SK-N-MC (cell line): ENCODE measurements at regions not wholly inside any gene's neighbourhood (a gene's known extent, or its start where the extent isn't known, plus 50 kb on each side); places are given as distances from the start of the nearest gene placed in this dataset.

ENCODE experiments used
- DNase-seq: peaks from one replicate; pipeline ENCODE4 v3.0.0-alpha.2; 2011; ENCODE audit warnings: low read depth, low spot score
- H3K27ac ChIP-seq: fragments of 200-600 bp; sonication (generic); 2 replicates; pipeline ENCODE4 v1.5.1; 2016; ENCODE audit warnings: mixed run types
- H3K36me3 ChIP-seq: fragments of 200-600 bp; sonication (generic); 2 replicates; pipeline ENCODE4 v1.6.1; 2017; ENCODE audit warnings: antibody characterized with exemption, low read length, mixed read lengths; ENCODE audit not compliant: insufficient read depth
- H3K4me3 ChIP-seq: fragments of 200-600 bp; sonication (generic); 2 replicates; pipeline ENCODE4 v1.5.1; 2016
- H3K9ac ChIP-seq: fragments of 200-600 bp; sonication (generic); 2 replicates; pipeline ENCODE4 v1.8.0; 2017; ENCODE audit warnings: mixed run types, mixed read lengths; ENCODE audit not compliant: insufficient read length
- H3K9me3 ChIP-seq: fragments of 200-600 bp; sonication (generic); 2 replicates; pipeline ENCODE4 v1.6.1; 2017; ENCODE audit warnings: low read depth, mild to moderate bottlenecking, antibody characterized with exemption, low read length, moderate library complexity, mixed read lengths
- EZH2 ChIP-seq: fragments of 200-600 bp; sonication (generic); IDR thresholded peaks from one replicate; pipeline ENCODE4 v1.6.1; 2017; ENCODE audit warnings: antibody characterized with exemption
- FOXP2 ChIP-seq: optimal IDR thresholded peaks from 2 replicates; pipeline ENCODE3; 2011; ENCODE audit warnings: mild to moderate bottlenecking, moderate library complexity; ENCODE audit not compliant: insufficient read depth; ENCODE audit errors: extremely low read length, control extremely low read depth
- POLR2AphosphoS5 ChIP-seq: IDR thresholded peaks from 2 replicates; pipeline ENCODE4 v1.6.1; 2012; ENCODE audit warnings: mild to moderate bottlenecking, low read depth, low read length, borderline replicate concordance

- Histone ChIP-seq H3K36me3 (no peaks in the 10 kb centered on the region), H3K9me3 (no peaks in the 10 kb centered on the region), H3K4me3 (no peak overlapping the region), H3K27ac (no peak overlapping the region), H3K9ac (no peak overlapping the region)
- no peak for DNase-seq
- no peak for TF ChIP-seq FOXP2
- no peak for TF ChIP-seq POLR2AphosphoS5
- TF ChIP-seq EZH2: no peak
Observed at GRCh38 chr7:98506471-98506870, 105.6 kb upstream of the BAIAP2L1 start.

GRCh38 chr7:98500764-98501163 is 99.9 kb upstream of the BAIAP2L1 start:
- Histone ChIP-seq H3K9ac (no peak overlapping the region), H3K4me3 (no peak overlapping the region), H3K36me3 (no peaks in the 10 kb centered on the region), H3K9me3 (no peaks in the 10 kb centered on the region), H3K27ac (no peak overlapping the region)
- no peak for DNase-seq
- TF ChIP-seq POLR2AphosphoS5: no peak
- TF ChIP-seq FOXP2: no peak
- no peak for TF ChIP-seq EZH2

DNA sequence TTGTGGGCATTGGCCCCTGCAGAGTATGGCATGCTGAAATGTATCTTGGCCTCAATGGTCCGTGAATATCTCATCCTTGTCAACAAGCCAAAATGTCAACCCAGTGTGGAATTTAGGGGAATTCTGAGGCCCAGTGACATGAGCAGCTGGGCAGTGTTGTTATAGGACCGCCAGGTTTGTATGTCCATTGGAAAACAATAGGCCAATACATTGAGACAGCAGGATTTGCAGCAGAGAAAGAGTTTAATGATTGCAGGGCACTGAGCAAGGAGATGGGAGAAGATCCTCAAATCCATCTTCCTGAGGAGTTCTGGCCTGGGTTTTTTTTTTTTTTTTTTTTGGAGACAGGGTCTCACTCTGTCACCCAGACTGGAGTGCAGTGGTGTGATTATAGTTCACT is 95.7 kb upstream of the BAIAP2L1 start:
- H3K9me3 ChIP-seq: no peaks in the 10 kb centered on the region

GRCh38 chr7:98495200-98495955 is 94.5 kb upstream of the BAIAP2L1 start:
- TF ChIP-seq FOXP2 (no peak), POLR2AphosphoS5 (no peak), EZH2 (no peak)
- H3K4me3 ChIP-seq: no peak overlapping the region; the same call in 1 of the 2 replicates
- no peak for DNase-seq

More for the DNA sequence above, 95.7 kb upstream of the BAIAP2L1 start:
- Histone ChIP-seq H3K9ac (no peak overlapping the region), H3K36me3 (no peaks in the 10 kb centered on the region), H3K27ac (no peak overlapping the region), H3K4me3 (no peak overlapping the region)
- no peak for DNase-seq
- TF ChIP-seq EZH2 (no peak), POLR2AphosphoS5 (no peak), FOXP2 (no peak)

GRCh38 chr7:98493030-98493778 is 92.3 kb upstream of the BAIAP2L1 start:
- TF ChIP-seq POLR2AphosphoS5 (no peak), FOXP2 (no peak), EZH2 (no peak)

More at GRCh38 chr7:98495200-98495955, 94.5 kb upstream of the BAIAP2L1 start:
- Histone ChIP-seq H3K9me3 (no peaks in the 10 kb centered on the region), H3K9ac (no peak overlapping the region), H3K36me3 (no peaks in the 10 kb centered on the region), H3K27ac (no peak overlapping the region)

GRCh38 chr7:98488167-98488566 is 87.3 kb upstream of the BAIAP2L1 start:
- TF ChIP-seq EZH2 (no peak), FOXP2 (no peak), POLR2AphosphoS5 (no peak)
- Histone ChIP-seq H3K4me3 (no peak overlapping the region), H3K27ac (no peak overlapping the region), H3K9ac (no peak overlapping the region), H3K9me3 (no peaks in the 10 kb centered on the region), H3K36me3 (no peaks in the 10 kb centered on the region)
- DNase-seq: no peak

More at GRCh38 chr7:98493030-98493778, 92.3 kb upstream of the BAIAP2L1 start:
- Histone ChIP-seq H3K4me3 (no peak overlapping the region), H3K9me3 (no peaks in the 10 kb centered on the region), H3K27ac (no peak overlapping the region), H3K36me3 (no peaks in the 10 kb centered on the region), H3K9ac (no peak overlapping the region)
- DNase-seq: no peak

- Histone ChIP-seq H3K9me3 (no peaks in the 10 kb centered on the region), H3K4me3 (no peak overlapping the region), H3K27ac (no peak overlapping the region), H3K36me3 (no peaks in the 10 kb centered on the region), H3K9ac (no peak overlapping the region)
- no peak for DNase-seq
- TF ChIP-seq EZH2 (no peak), FOXP2 (no peak), POLR2AphosphoS5 (no peak)
Observed at GRCh38 chr7:98483964-98484545, 83.2 kb upstream of the BAIAP2L1 start.

GRCh38 chr7:98483276-98483963 is 82.5 kb upstream of the BAIAP2L1 start:
- no peak for DNase-seq
- no peak overlapping the region for H3K4me3 ChIP-seq
- TF ChIP-seq FOXP2: no peak
- no peak for TF ChIP-seq POLR2AphosphoS5
- no peaks in the 10 kb centered on the region for H3K36me3 ChIP-seq
- H3K9ac ChIP-seq: no peak overlapping the region
- H3K9me3 ChIP-seq: no peaks in the 10 kb centered on the region
- H3K27ac ChIP-seq: no peak overlapping the region

DNA sequence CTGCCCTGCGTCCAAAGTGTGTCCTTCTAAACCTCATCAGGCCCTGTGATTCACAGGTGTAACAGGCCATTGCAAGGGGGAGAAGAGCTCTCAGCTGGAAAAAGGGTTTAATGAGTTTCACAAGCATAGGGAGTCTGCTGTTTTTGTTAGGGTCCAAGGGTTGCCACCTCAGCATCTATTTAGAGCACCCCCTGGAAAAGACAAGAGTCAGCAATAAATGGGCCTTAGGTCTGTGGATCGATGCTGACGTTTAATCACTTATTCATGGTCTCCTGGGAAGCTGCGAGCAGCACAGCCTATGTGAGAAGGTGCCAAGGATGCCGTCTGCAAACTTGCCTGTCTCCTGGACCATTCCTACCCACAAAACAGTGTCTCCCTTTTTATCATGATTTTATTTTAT is 78.4 kb upstream of the BAIAP2L1 start:
- no peak for DNase-seq
- H3K9me3 ChIP-seq: no peaks in the 10 kb centered on the region
- H3K36me3 ChIP-seq: no peaks in the 10 kb centered on the region
- H3K27ac ChIP-seq: no peak overlapping the region
- H3K9ac ChIP-seq: no peak overlapping the region
- TF ChIP-seq POLR2AphosphoS5 (no peak), EZH2 (no peak), FOXP2 (no peak)
- no peak overlapping the region for H3K4me3 ChIP-seq
